OCI-LY1 (cell line): ENCODE measurements at regions not wholly inside any gene's neighbourhood (a gene's known extent, or its start where the extent isn't known, plus 50 kb on each side); places are given as distances from the start of the nearest gene placed in this dataset.

Experiments
- EZH2 ChIP-seq: fragments of 200-600 bp; sonication (generic), shearing (Covaris generic); IDR thresholded peaks from 2 replicates; pipeline ENCODE4 v1.8.0; 2017; ENCODE audit warnings: borderline replicate concordance, mixed run types, mild to moderate bottlenecking, antibody characterized with exemption, low read length, moderate library complexity, mixed read lengths
- TF ChIP-seq, protein P1 (sequence below): fragments of 200-600 bp; sonication (generic), shearing (Covaris generic); IDR thresholded peaks from 2 replicates; pipeline ENCODE4 v1.5.1; 2017; ENCODE audit warnings: mild to moderate bottlenecking, antibody characterized with exemption, low read length, moderate library complexity, mixed read lengths

DNA sequence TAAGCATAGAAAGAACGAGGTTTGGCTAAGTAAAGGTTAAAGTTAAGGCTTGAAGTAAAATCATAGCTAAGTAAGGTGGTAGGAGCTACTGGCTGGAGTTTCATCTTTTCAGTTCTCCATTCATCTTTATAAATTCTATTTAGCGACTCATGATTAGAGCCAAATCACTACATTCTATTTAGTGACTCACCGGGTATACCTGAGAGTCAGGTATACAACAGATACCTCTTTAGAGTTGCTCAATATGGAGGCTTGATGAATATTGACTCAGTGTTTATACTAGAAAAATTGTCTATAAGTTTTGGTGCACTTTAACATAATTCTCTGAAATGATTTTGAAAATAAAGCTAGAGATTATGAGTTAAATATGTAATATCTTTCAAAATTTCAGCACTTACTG lies 328.8 kb upstream of the GRM7 start:
- TF ChIP-seq, protein P1, sequence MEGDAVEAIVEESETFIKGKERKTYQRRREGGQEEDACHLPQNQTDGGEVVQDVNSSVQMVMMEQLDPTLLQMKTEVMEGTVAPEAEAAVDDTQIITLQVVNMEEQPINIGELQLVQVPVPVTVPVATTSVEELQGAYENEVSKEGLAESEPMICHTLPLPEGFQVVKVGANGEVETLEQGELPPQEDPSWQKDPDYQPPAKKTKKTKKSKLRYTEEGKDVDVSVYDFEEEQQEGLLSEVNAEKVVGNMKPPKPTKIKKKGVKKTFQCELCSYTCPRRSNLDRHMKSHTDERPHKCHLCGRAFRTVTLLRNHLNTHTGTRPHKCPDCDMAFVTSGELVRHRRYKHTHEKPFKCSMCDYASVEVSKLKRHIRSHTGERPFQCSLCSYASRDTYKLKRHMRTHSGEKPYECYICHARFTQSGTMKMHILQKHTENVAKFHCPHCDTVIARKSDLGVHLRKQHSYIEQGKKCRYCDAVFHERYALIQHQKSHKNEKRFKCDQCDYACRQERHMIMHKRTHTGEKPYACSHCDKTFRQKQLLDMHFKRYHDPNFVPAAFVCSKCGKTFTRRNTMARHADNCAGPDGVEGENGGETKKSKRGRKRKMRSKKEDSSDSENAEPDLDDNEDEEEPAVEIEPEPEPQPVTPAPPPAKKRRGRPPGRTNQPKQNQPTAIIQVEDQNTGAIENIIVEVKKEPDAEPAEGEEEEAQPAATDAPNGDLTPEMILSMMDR = no peak
- no peak for TF ChIP-seq EZH2
